Body of pancreas (tissue), 4 donors: ENCODE measurements at regions not wholly inside any gene's neighbourhood (a gene's known extent, or its start where the extent isn't known, plus 50 kb on each side); places are given as distances from the start of the nearest gene placed in this dataset.

ENCODE experiments used
- ATAC-seq: fragments of 150-250 bp; one replicate; pipeline ENCODE4 v1.9.1; 2016
- DNase-seq, 4 donors: peaks; one replicate each; pipeline ENCODE4 v3.0.0-alpha.2; 2019
- H3K27ac ChIP-seq, 4 donors: fragments of 200-600 bp; sonication (generic); 1 replicate in 3 of 4; 2 replicates in 1 of 4; pipeline versions ENCODE4 v1.5.1 to v1.6.1; 2016 to 2019; ENCODE audit warnings: mild to moderate bottlenecking in 1 of 4, mixed read lengths in 1 of 4, moderate library complexity in 1 of 4
- H3K27me3 ChIP-seq, 2 donors: fragments of 200-600 bp; sonication (generic); one replicate each; pipeline ENCODE4 v1.6.0; 2016; ENCODE audit warnings: mild to moderate bottlenecking in 1 of 2
- H3K36me3 ChIP-seq, 2 donors: fragments of 200-600 bp; sonication (generic); replicated peaks in 1 of 2; 2 replicates each; pipeline ENCODE4 v1.5.1; 2016; ENCODE audit warnings: low read depth in 2 of 2; ENCODE audit not compliant: insufficient read depth in 1 of 2
- H3K4me1 ChIP-seq: fragments of 200-600 bp; sonication (generic); one replicate; pipeline ENCODE4 v1.6.0; 2016
- H3K4me3 ChIP-seq, 2 donors: fragments of 200-600 bp; sonication (generic); 1 replicate in 1 of 2; 2 replicates in 1 of 2; pipeline ENCODE4 v1.5.1; 2016 to 2019
- H3K9me3 ChIP-seq, 3 donors: fragments of 200-600 bp; sonication (generic); 1 replicate in 2 of 3; 2 replicates in 1 of 3; pipeline ENCODE4 v1.5.1; 2016
- POLR2A ChIP-seq, 3 donors: fragments of 450-650 bp; IDR thresholded peaks; one replicate each; pipeline ENCODE4 v1.6.1; 2016; ENCODE audit warnings: antibody characterized with exemption in 3 of 3, mild to moderate bottlenecking in 2 of 3
- WGBS, 2 donors: methylation state at CpG; one replicate each; pipeline ENCODE4 v1.1.5; 2017; 5-methylcytosine and 5-hydroxymethylcytosine counted together
- intact Hi-C: fragments of 100-400 bp; cut with DNase I; formaldehyde crosslinking; loops from one replicate; pipeline ENCODE4 v1.15.1; 2023
- TF ChIP-seq, protein P1 (sequence below), 7 experiments: fragments of 450-650 bp in 4 of 7; fragments of 200-600 bp in 3 of 7; sonication (generic) in 3 of 7; IDR thresholded peaks; one replicate each; pipeline ENCODE4 v1.5.1; 2016 to 2019; ENCODE audit warnings: antibody characterized with exemption in 7 of 7

DNA sequence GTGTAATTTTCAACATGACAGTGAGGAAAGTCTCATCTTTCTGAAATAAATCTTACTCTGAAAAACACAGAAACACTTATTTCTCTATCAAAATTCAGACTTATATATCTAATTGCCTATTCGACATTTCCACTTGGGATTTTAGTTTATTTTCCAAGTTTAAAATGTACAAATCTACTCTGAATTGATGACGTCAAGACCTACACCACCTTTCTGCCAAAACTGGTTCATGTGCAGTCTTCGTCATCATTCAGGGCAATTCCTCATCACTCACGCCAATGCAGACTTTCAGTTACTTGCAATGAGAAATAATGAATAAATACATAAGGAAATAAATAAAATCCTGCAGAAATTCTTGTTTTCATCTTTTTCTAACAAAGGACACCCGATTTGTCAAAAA lies 843.8 kb downstream of the C12orf50 start:
- Histone ChIP-seq H3K27ac (no peak overlapping the region), H3K4me1 (no peaks in the 10 kb centered on the region), H3K27me3 (no peaks in the 10 kb centered on the region), H3K36me3 (no peaks in the 10 kb centered on the region), H3K9me3 (no peaks in the 10 kb centered on the region), H3K4me3 (no peak overlapping the region)
- no peak for TF ChIP-seq POLR2A (IDR thresholded peaks at IDR 0.05)
- TF ChIP-seq, protein P1, sequence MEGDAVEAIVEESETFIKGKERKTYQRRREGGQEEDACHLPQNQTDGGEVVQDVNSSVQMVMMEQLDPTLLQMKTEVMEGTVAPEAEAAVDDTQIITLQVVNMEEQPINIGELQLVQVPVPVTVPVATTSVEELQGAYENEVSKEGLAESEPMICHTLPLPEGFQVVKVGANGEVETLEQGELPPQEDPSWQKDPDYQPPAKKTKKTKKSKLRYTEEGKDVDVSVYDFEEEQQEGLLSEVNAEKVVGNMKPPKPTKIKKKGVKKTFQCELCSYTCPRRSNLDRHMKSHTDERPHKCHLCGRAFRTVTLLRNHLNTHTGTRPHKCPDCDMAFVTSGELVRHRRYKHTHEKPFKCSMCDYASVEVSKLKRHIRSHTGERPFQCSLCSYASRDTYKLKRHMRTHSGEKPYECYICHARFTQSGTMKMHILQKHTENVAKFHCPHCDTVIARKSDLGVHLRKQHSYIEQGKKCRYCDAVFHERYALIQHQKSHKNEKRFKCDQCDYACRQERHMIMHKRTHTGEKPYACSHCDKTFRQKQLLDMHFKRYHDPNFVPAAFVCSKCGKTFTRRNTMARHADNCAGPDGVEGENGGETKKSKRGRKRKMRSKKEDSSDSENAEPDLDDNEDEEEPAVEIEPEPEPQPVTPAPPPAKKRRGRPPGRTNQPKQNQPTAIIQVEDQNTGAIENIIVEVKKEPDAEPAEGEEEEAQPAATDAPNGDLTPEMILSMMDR (IDR thresholded peaks at IDR 0.05) = no peak
- WGBS, 2 donors = 83 to 84% methylated on average over 5 of the region's 5 CpGs
- ATAC-seq = no peak
- intact Hi-C loops = no loop called here
- no peak for DNase-seq

DNA sequence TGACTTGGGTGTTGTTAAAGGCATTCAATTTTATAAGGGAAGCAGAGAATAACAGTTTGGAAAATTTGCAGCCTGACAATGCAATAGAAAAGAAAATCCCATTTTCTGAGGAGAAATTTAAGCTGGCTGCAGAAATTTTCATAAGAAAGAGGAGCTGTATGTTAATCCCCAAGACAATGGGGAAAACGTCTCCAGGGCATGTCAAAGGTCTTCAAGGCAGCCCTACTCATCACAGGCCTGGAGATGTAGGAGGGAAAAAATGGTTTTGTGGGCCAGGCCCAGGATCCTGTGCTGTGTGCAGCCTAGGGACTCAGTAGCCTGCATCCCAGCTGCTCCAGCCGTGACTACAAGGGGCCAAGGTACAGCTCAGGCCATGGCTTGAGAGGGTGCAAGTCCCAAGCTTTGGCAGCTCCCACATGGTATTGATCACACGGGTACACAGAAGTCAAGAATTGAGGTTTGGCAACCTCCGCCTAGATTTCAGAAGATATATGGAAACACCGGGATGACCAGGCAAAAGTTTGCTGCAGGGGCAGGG lies 846.4 kb downstream of the C12orf50 start:
- WGBS, 2 donors = 68 to 72% methylated on average over 3 to 5 of the region's 5 CpGs
- no peak for DNase-seq
- intact Hi-C loops = no loop called here

DNA sequence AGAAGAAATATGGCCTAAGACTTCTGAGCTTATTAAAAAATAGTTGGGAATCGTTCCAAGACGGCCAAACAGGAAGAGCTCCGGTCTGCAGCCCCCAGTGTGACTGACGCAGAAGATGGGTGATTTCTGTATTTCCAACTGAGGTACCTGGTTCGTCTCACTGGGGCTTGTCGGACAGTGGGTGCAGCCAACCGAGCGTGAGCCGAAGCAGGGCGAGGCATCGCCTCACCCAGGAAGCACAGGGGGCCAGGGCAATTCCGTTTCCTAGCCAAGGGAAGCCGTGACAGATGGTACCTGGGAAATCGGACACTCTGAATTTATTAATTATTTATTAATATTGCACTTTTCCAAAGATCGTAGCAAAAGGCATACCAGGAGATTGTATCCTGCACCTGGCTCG lies 857.8 kb downstream of the C12orf50 start:
- Histone ChIP-seq H3K27ac (no peak overlapping the region), H3K9me3 (no peaks in the 10 kb centered on the region), H3K36me3 (no peaks in the 10 kb centered on the region), H3K4me1 (peaks cover 13% of the 10 kb centered on the region), H3K27me3 (no peaks in the 10 kb centered on the region), H3K4me3 (no peak overlapping the region)
- intact Hi-C loops = no loop called here
- no peak for DNase-seq
- TF ChIP-seq POLR2A (IDR thresholded peaks at IDR 0.05) = no peak
- TF ChIP-seq, protein P1 (IDR thresholded peaks at IDR 0.05) = no peak
- ATAC-seq = no peak
- 91 to 97% methylated on average over 16 of the region's 16 CpGs for WGBS, 2 donors

More for the DNA sequence above, 846.4 kb downstream of the C12orf50 start:
- H3K9me3 ChIP-seq = no peaks in the 10 kb centered on the region
- no peaks in the 10 kb centered on the region for H3K4me1 ChIP-seq
- H3K27me3 ChIP-seq = no peaks in the 10 kb centered on the region
- no peaks in the 10 kb centered on the region for H3K36me3 ChIP-seq
- H3K27ac ChIP-seq = no peak overlapping the region
- H3K4me3 ChIP-seq = no peak overlapping the region
- ATAC-seq = no peak
- TF ChIP-seq, protein P1 (IDR thresholded peaks at IDR 0.05) = no peak
- TF ChIP-seq POLR2A (IDR thresholded peaks at IDR 0.05) = no peak

DNA sequence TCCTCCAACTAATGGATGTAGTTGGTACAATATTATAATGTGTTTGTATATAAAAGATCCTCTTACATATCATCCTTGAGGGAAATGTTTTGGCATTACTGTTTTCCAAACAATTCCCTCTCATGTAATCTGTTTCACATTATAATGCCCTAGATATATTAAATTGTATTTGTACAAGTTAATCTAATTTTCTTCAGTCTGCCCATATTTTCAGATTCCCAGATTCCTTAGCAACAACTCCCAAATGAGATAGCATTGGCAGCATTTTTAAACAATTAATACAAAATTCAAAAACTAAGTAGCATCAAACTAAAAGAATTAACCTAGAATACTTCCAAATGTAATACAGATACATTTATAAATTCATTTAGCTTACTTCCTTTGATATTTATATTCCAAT lies 860.2 kb downstream of the C12orf50 start:
- H3K4me1 ChIP-seq = peaks cover 13% of the 10 kb centered on the region
- no peak overlapping the region for H3K4me3 ChIP-seq
- no peak overlapping the region for H3K27ac ChIP-seq
- peaks cover 0 to 8% (median 0%) of the 10 kb centered on the region in 3 donors for H3K9me3 ChIP-seq
- TF ChIP-seq, protein P1 (IDR thresholded peaks at IDR 0.05) = no peak
- TF ChIP-seq POLR2A (IDR thresholded peaks at IDR 0.05) = no peak
- no peak for DNase-seq
- no peak for ATAC-seq
- intact Hi-C loops = no loop called here
- H3K27me3 ChIP-seq = no peaks in the 10 kb centered on the region
- H3K36me3 ChIP-seq = no peaks in the 10 kb centered on the region

- intact Hi-C loops = no loop called here
- ATAC-seq (no peak), DNase-seq (no peak)
- TF ChIP-seq POLR2A (IDR thresholded peaks at IDR 0.05) = no peak
- TF ChIP-seq, protein P1 (IDR thresholded peaks at IDR 0.05) = no peak
- 92 to 100% methylated on average over 3 of the region's 3 CpGs for WGBS, 2 donors
- Histone ChIP-seq H3K4me3 (no peak overlapping the region), H3K27ac (no peak overlapping the region), H3K9me3 (peaks cover 0 to 8% (median 0%) of the 10 kb centered on the region in 3 donors), H3K36me3 (no peaks in the 10 kb centered on the region), H3K4me1 (peaks cover 9% of the 10 kb centered on the region), H3K27me3 (no peaks in the 10 kb centered on the region)
Observed at GRCh38 chr12:87165733-87166375, 863.3 kb downstream of the C12orf50 start.
